ENCODE measurements at regions not wholly inside any gene's neighbourhood (a gene's known extent, or its start where the extent isn't known, plus 50 kb on each side); places are given as distances from the start of the nearest gene placed in this dataset.
A peak's percentile ranks its signal among the peaks of the same experiment; 100 is the strongest.

GRCh38 chrX:39736216-39737211 is 361.2 kb downstream of the BCOR start:
- intact Hi-C loops (cut with DNase I; ENCODE audit: low total_unique reads), result no loop called here
- H3K27me3 ChIP-seq (replicated peaks in 1 of 7), result no peaks in the 10 kb centered on the region
- DNase-seq, result peak; percentile 83
- no peak for TF ChIP-seq POLR2A (IDR thresholded peaks at IDR 0.05)
- peak; percentile 55 to 73 (median 68) for TF ChIP-seq POLR2AphosphoS5 (IDR thresholded peaks at IDR 0.05)
- peak overlapping the region in 2 of 8 donors; percentile 23 to 27 for H3K27ac ChIP-seq
- 56 to 79% (median 72%) methylated on average over 20 to 22 of the region's 22 CpGs for WGBS, 5 donors
- no peaks in the 10 kb centered on the region for H3K9me3 ChIP-seq
- no peak overlapping the region for H3K4me3 ChIP-seq
- no peaks in the 10 kb centered on the region for H3K36me3 ChIP-seq
- H3K4me1 ChIP-seq, result peaks cover 0 to 10% (median 0%) of the 10 kb centered on the region in 6 donors

DNA sequence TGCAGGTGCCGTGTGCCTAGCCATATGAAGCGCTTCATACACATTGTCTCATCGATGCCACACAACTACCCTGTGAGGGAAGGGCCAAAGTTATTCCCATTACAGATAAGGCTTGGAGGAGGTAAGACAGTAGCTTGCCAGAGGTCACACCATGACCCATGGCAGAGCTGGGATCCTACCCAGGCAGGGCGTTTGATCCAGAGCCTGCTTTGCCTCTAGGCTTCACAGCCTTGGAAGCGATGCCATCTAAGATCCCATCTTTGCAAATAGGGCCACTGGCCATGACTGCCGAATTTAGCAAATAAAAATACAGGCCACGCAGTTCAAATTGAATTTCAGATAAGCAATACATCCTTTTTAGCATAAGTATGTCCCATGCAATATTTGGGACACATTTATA is 358.2 kb downstream of the BCOR start:
- TF ChIP-seq CTCF (IDR thresholded peaks at IDR 0.05 in 8 of 11, conservative IDR thresholded peaks at IDR 0.05 in 3 of 11) (no peak), POLR2AphosphoS5 (IDR thresholded peaks at IDR 0.05) (no peak)
- H3K36me3 ChIP-seq, result no peaks in the 10 kb centered on the region
- 79 to 92% (median 82%) methylated on average over 7 of the region's 7 CpGs for WGBS, 5 donors
- H3K9me3 ChIP-seq, result no peaks in the 10 kb centered on the region
- peaks cover 0 to 9% (median 0%) of the 10 kb centered on the region in 6 donors for H3K4me1 ChIP-seq
- DNase-seq, result no peak
- no peak overlapping the region for H3K4me3 ChIP-seq
- H3K27ac ChIP-seq, result no peak overlapping the region
- no peaks in the 10 kb centered on the region for H3K27me3 ChIP-seq (replicated peaks in 1 of 7)
- intact Hi-C loops (cut with DNase I; ENCODE audit: low total_unique reads), result no loop called here

DNA sequence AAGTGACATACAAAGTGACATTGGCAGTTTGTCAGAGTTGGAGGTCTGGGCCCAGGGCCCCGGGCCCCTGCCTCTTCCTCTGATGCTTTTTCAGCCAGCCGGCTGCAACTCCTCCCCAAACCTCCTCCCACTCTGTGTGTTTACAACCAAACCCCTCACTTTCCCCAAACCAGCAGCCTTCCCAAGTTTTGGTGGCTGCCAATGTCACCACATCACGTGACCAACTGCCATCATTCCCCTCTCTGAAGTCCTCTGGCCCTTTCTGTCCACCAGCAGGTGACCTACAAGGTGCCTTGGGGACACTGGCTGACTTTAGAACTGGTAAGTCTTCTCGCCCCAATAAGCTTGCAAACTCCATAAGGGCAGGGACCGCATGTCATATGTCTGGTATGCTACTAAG is 357.7 kb downstream of the BCOR start:
- no peaks in the 10 kb centered on the region for H3K9me3 ChIP-seq
- H3K4me1 ChIP-seq, result peaks cover 0 to 9% (median 0%) of the 10 kb centered on the region in 6 donors
- no peak for TF ChIP-seq CTCF (IDR thresholded peaks at IDR 0.05 in 8 of 11, conservative IDR thresholded peaks at IDR 0.05 in 3 of 11)
- TF ChIP-seq POLR2AphosphoS5 (IDR thresholded peaks at IDR 0.05), result no peak
- no peak for TF ChIP-seq POLR2A (IDR thresholded peaks at IDR 0.05)
- intact Hi-C loops (cut with DNase I; ENCODE audit: low total_unique reads), result no loop called here
- H3K27ac ChIP-seq, result no peak overlapping the region
- DNase-seq, result no peak
- no peaks in the 10 kb centered on the region for H3K27me3 ChIP-seq (replicated peaks in 1 of 7)
- 63 to 84% (median 71%) methylated on average over 4 to 5 of the region's 5 CpGs for whole genome bisulfite sequencing, 5 donors
- H3K4me3 ChIP-seq, result no peak overlapping the region
- H3K36me3 ChIP-seq, result no peaks in the 10 kb centered on the region

DNA sequence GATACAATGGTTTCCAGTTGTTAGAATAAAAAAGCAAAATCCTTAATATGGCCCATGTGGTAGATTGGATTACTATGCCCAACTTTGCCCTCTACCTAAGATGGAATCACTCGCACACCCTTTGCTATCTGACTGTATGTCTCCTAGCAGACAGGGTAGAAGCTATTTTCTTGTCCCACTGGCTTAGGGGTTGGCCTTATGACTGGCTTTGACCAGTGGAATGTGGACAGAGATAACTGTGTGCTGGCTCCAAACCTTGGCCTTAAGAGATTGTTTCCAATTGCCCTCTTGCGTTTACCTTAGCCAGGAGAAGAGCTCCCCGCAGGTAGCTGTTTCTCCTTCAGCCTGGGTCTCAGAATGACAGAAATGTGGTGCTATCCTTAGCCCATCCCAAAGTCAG is 355.9 kb downstream of the BCOR start:
- WGBS, 5 donors, result 95 to 100% (median 96%) methylated on average over 2 to 3 of the region's 3 CpGs
- no peak for DNase-seq
- Histone ChIP-seq H3K36me3 (no peaks in the 10 kb centered on the region), H3K27me3 (replicated peaks in 1 of 7) (no peaks in the 10 kb centered on the region), H3K4me1 (no peaks in the 10 kb centered on the region), H3K9me3 (no peaks in the 10 kb centered on the region), H3K4me3 (no peak overlapping the region), H3K27ac (no peak overlapping the region)
- intact Hi-C loops (cut with DNase I; ENCODE audit: low total_unique reads), result no loop called here
- TF ChIP-seq CTCF (IDR thresholded peaks at IDR 0.05 in 8 of 11, conservative IDR thresholded peaks at IDR 0.05 in 3 of 11) (no peak), POLR2A (IDR thresholded peaks at IDR 0.05) (no peak), POLR2AphosphoS5 (IDR thresholded peaks at IDR 0.05) (no peak)

Data from spleen (tissue), 11 donors.